Lower leg skin (tissue), 3 donors: ENCODE measurements at regions not wholly inside any gene's neighbourhood (a gene's known extent, or its start where the extent isn't known, plus 50 kb on each side); places are given as distances from the start of the nearest gene placed in this dataset.

Source experiments
- POLR2A ChIP-seq, 2 donors: fragments of 450-650 bp; IDR thresholded peaks; one replicate each; pipeline ENCODE4 v1.6.1; 2016 to 2017; ENCODE audit warnings: antibody characterized with exemption in 2 of 2, mild to moderate bottlenecking in 1 of 2, moderate library complexity in 1 of 2
- TF ChIP-seq, protein P1 (sequence below), 3 donors: fragments of 450-650 bp; IDR thresholded peaks; one replicate each; pipeline ENCODE4 v1.5.1; 2016; ENCODE audit warnings: antibody characterized with exemption in 3 of 3, mild to moderate bottlenecking in 3 of 3, moderate library complexity in 2 of 3

DNA sequence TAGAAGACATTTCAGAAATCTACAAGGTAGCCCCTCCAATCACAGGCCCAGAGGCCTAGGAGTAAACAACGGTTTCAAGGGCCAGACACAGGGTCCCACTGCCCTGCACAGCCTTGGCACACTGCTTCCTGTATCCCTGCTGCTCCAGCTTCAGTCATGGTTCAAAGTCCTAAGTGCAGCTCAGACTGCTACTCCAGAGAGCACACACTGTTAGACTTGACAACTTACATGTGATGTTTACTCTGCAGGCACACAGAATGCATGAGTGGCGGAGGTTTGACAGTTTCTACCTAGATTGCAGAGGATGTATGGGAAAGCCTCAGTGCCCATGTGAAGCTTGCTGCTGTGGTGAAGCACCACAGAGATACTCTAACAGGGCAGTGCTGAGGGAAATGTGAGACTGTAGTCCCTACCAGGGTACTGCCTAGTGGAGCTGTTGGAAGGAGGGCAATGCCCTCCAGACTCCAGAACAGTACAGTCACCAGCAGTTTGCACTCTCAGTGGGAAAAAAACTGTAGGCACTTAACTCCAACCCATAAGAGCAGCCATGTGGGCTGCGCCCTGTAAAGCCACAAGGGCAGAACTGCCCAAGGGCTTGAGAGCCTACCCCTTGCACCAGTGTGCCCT lies 270.0 kb downstream of the ZWINT start:
- no peak for TF ChIP-seq POLR2A (IDR thresholded peaks at IDR 0.05)
- TF ChIP-seq, protein P1, sequence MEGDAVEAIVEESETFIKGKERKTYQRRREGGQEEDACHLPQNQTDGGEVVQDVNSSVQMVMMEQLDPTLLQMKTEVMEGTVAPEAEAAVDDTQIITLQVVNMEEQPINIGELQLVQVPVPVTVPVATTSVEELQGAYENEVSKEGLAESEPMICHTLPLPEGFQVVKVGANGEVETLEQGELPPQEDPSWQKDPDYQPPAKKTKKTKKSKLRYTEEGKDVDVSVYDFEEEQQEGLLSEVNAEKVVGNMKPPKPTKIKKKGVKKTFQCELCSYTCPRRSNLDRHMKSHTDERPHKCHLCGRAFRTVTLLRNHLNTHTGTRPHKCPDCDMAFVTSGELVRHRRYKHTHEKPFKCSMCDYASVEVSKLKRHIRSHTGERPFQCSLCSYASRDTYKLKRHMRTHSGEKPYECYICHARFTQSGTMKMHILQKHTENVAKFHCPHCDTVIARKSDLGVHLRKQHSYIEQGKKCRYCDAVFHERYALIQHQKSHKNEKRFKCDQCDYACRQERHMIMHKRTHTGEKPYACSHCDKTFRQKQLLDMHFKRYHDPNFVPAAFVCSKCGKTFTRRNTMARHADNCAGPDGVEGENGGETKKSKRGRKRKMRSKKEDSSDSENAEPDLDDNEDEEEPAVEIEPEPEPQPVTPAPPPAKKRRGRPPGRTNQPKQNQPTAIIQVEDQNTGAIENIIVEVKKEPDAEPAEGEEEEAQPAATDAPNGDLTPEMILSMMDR (IDR thresholded peaks at IDR 0.05) = no peak
